GM13977 (cell line): ENCODE measurements at regions not wholly inside any gene's neighbourhood (a gene's known extent, or its start where the extent isn't known, plus 50 kb on each side); places are given as distances from the start of the nearest gene placed in this dataset.

Source experiments
- DNase-seq: peaks from one replicate; pipeline ENCODE4 v3.0.0; 2012; ENCODE audit warnings: low spot score
- in situ Hi-C: fragments of 300-500 bp; cut with MboI; formaldehyde crosslinking; loops from one replicate; pipeline ENCODE4 v1.12.0; 2022; ENCODE audit warnings: low sequenced_read_pairs, low pct_unique_long_range_greater_than_20kb, mixed read lengths, inconsistent platforms; ENCODE audit not compliant: unreplicated experiment
- TF ChIP-seq, protein P1 (sequence below): IDR thresholded peaks from 2 replicates; pipeline ENCODE4 v1.5.1; 2012; ENCODE audit warnings: mild to moderate bottlenecking, control low read depth; ENCODE audit not compliant: insufficient read depth; ENCODE audit errors: extremely low read depth, missing control alignments

DNA sequence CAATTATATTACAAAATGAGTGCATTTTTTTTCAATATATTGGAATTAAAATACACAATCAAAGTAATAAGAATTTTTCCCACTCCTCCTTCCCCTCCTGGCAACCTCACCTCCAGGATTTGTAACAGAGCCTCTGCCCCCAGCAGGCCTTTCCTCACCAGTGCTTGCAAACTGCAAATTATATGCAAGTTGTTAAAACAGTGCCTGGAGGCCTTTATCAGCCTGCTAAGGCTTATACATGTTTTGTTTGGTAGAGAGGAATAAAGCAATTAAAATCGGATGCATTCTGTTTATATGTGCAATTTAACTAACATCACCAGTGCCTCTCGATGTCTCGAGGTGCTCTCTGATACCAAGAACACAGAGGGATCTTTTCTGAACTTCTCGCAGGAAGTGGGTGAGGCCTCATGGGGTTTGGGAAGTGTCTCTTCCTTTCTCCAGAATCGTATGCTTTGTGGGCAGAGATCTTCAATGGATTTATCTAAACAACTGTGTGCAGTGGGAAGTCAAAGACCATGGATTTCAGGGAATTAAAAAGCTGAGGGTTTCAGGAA, 186.8 kb downstream of the CDH26 start:
- in situ Hi-C loops: no loop called here
- TF ChIP-seq, protein P1, sequence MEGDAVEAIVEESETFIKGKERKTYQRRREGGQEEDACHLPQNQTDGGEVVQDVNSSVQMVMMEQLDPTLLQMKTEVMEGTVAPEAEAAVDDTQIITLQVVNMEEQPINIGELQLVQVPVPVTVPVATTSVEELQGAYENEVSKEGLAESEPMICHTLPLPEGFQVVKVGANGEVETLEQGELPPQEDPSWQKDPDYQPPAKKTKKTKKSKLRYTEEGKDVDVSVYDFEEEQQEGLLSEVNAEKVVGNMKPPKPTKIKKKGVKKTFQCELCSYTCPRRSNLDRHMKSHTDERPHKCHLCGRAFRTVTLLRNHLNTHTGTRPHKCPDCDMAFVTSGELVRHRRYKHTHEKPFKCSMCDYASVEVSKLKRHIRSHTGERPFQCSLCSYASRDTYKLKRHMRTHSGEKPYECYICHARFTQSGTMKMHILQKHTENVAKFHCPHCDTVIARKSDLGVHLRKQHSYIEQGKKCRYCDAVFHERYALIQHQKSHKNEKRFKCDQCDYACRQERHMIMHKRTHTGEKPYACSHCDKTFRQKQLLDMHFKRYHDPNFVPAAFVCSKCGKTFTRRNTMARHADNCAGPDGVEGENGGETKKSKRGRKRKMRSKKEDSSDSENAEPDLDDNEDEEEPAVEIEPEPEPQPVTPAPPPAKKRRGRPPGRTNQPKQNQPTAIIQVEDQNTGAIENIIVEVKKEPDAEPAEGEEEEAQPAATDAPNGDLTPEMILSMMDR: no peak
- no peak for DNase-seq

DNA sequence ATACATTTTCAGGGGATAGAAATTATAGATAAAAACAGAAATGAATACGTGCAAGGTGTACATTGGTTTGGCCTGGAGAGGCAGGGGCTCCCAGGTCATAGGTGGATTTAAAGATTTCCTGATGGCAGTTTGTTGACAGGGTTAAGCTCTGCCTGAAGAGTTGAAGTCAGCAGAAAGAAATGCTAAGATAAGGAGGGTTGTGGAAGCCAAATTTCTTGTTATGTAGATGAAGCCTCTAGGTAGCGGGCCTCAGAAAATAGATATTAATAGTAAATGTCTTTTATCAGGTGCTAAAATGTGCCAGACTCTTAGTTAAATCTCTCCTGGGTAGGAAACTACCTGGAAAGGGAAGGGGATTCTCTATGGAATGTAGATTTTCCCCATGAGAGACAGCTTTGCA, 188.8 kb downstream of the CDH26 start:
- no peak for DNase-seq
- TF ChIP-seq, protein P1: no peak
- in situ Hi-C loops: no loop called here

- TF ChIP-seq, protein P1: no peak
- in situ Hi-C loops: no loop called here
- DNase-seq: no peak
Observed at GRCh38 chr20:60148885-60149284, 190.7 kb downstream of the CDH26 start.

GRCh38 chr20:60152792-60153191, 194.6 kb downstream of the CDH26 start:
- no peak for DNase-seq
- in situ Hi-C loops: no loop called here
- TF ChIP-seq, protein P1: no peak

DNA sequence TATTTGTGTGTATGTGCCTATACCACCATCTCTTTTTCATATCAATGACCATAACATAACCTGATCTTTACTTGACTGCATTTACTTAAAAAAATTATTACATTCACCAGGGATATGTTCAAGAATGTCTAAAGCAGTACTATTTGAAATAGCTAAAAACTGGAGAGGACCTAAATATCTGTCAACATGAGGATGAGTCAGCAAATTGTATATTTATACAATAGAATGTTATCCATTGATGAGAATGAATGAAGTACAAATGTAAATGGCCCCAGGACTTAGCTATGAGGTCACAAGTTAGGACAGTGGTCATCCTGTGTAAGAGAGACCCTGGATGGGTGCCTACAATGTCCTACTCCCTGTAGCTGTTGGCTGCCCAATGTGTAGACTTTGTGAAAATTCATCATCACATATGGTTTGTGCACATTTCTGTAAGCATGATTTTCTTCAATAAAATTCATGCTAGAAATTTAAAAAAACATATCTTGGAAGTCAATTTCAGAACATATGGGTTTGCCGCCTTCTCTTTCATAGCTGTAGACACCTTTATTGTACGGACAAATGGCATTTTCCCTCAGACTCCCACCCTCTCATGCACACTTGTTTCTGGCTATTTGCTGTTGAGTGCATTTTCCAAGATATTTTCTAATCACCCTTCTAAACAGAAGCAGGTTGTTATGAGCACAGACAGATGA, 202.4 kb downstream of the CDH26 start:
- in situ Hi-C loops: no loop called here
- DNase-seq: no peak

DNA sequence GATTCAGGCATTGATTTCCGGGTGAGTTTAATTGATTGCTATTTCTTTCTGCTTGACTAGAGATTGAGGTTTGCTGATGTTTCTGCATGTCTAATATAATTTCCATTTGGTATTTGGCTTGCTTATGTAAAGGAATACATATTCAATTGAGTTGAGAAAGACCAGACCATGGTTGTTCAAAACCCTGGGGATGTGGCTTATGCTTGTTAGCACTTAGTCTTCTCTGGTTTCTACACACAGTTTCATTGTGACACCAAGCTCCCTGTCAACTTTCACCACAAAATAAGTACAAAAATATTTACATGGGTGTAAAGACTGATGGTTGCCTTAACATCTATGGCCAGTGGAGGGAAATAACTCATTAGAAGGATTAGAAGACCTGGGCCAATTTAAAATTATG, 209.6 kb downstream of the CDH26 start:
- in situ Hi-C loops: no loop called here
- DNase-seq: no peak
- TF ChIP-seq, protein P1: no peak

More for the DNA sequence above, 202.4 kb downstream of the CDH26 start:
- TF ChIP-seq, protein P1: no peak
